ENCODE measurements at regions not wholly inside any gene's neighbourhood (a gene's known extent, or its start where the extent isn't known, plus 50 kb on each side); places are given as distances from the start of the nearest gene placed in this dataset.

- Histone ChIP-seq H3K9me1 (ENCODE audit: control insufficient read depth, extremely low read depth, insufficient read depth, low read length) (no peaks in the 10 kb centered on the region), H3K4me2 (ENCODE audit: control insufficient read depth, extremely low read depth, insufficient read depth, low read depth, low read length) (no peak overlapping the region), H3K27ac (ENCODE audit: control insufficient read depth, insufficient read depth, low read length) (no peak overlapping the region), H3K4me3 (ENCODE audit: control insufficient read depth in 2 of 3, extremely low read depth in 1 of 3, insufficient read depth in 2 of 3, low read depth in 1 of 3, low read length in 3 of 3) (no peak overlapping the region), H3K4me1 (ENCODE audit: control insufficient read depth, extremely low read depth, insufficient read depth, low read length) (peaks cover 17% of the 10 kb centered on the region), H3K9me3 (ENCODE audit: control insufficient read depth, low read depth, low read length) (no peaks in the 10 kb centered on the region), H3K9ac (ENCODE audit: control insufficient read depth, extremely low read depth, insufficient read depth, low read length) (no peak overlapping the region), H3K27me3 (ENCODE audit: control insufficient read depth, extremely low read depth, insufficient read depth, low read length) (no peaks in the 10 kb centered on the region), H3K36me3 (ENCODE audit: control insufficient read depth in 2 of 2, extremely low read depth in 1 of 2, insufficient read depth in 2 of 2, low read length in 2 of 2) (no peaks in the 10 kb centered on the region), H4K20me1 (ENCODE audit: control insufficient read depth, extremely low read depth, insufficient read depth, low read length) (no peaks in the 10 kb centered on the region), H2AFZ (ENCODE audit: control insufficient read depth, low read length) (no peak overlapping the region), H3K79me2 (ENCODE audit: control insufficient read depth, insufficient read depth, low read length) (no peaks in the 10 kb centered on the region)
- DNase-seq (ENCODE audit: low read depth, low spot score) (no peak), FAIRE-seq (no peak)
- dilution Hi-C loops (cut with MboI; ENCODE audit: extremely low pct_ligation_motif_present, low sequenced_read_pairs) = no loop called here
- TF ChIP-seq CTCF (optimal IDR thresholded peaks at IDR 0.05 in 1 of 3, IDR thresholded peaks at IDR 0.05 in 1 of 3, conservative IDR thresholded peaks at IDR 0.05 in 1 of 3; ENCODE audit: extremely low read depth in 1 of 3, insufficient read depth in 2 of 3, low read length in 3 of 3) (no peak), EZH2 (IDR thresholded peaks at IDR 0.05; ENCODE audit: low read length) (no peak)
These were observed 231.1 kb upstream of the IL12A start for GRCh38 chr3:159757341-159758060.

GRCh38 chr3:159760046-159760445 is 228.6 kb upstream of the IL12A start:
- no peaks in the 10 kb centered on the region for H3K79me2 ChIP-seq (ENCODE audit: control insufficient read depth, insufficient read depth, low read length)
- no peak overlapping the region for H3K4me2 ChIP-seq (ENCODE audit: control insufficient read depth, extremely low read depth, insufficient read depth, low read depth, low read length)
- DNase-seq (ENCODE audit: low read depth, low spot score) = no peak
- H3K9ac ChIP-seq (ENCODE audit: control insufficient read depth, extremely low read depth, insufficient read depth, low read length) = no peak overlapping the region
- peaks cover 22% of the 10 kb centered on the region for H3K4me1 ChIP-seq (ENCODE audit: control insufficient read depth, extremely low read depth, insufficient read depth, low read length)
- no peaks in the 10 kb centered on the region for H3K27me3 ChIP-seq (ENCODE audit: control insufficient read depth, extremely low read depth, insufficient read depth, low read length)
- H3K4me3 ChIP-seq (ENCODE audit: control insufficient read depth in 2 of 3, extremely low read depth in 1 of 3, insufficient read depth in 2 of 3, low read depth in 1 of 3, low read length in 3 of 3) = no peak overlapping the region
- H3K9me1 ChIP-seq (ENCODE audit: control insufficient read depth, extremely low read depth, insufficient read depth, low read length) = no peaks in the 10 kb centered on the region
- H3K9me3 ChIP-seq (ENCODE audit: control insufficient read depth, low read depth, low read length) = no peaks in the 10 kb centered on the region
- dilution Hi-C loops (cut with MboI; ENCODE audit: extremely low pct_ligation_motif_present, low sequenced_read_pairs) = no loop called here
- no peaks in the 10 kb centered on the region for H3K36me3 ChIP-seq (ENCODE audit: control insufficient read depth in 2 of 2, extremely low read depth in 1 of 2, insufficient read depth in 2 of 2, low read length in 2 of 2)
- FAIRE-seq = no peak
- TF ChIP-seq CTCF (optimal IDR thresholded peaks at IDR 0.05 in 1 of 3, IDR thresholded peaks at IDR 0.05 in 1 of 3, conservative IDR thresholded peaks at IDR 0.05 in 1 of 3; ENCODE audit: extremely low read depth in 1 of 3, insufficient read depth in 2 of 3, low read length in 3 of 3) = no peak
- no peak for TF ChIP-seq EZH2 (IDR thresholded peaks at IDR 0.05; ENCODE audit: low read length)
- no peaks in the 10 kb centered on the region for H4K20me1 ChIP-seq (ENCODE audit: control insufficient read depth, extremely low read depth, insufficient read depth, low read length)
- no peak overlapping the region for H3K27ac ChIP-seq (ENCODE audit: control insufficient read depth, insufficient read depth, low read length)
- H2AFZ ChIP-seq (ENCODE audit: control insufficient read depth, low read length) = no peak overlapping the region
